ENCODE measurements at regions not wholly inside any gene's neighbourhood (a gene's known extent, or its start where the extent isn't known, plus 50 kb on each side); places are given as distances from the start of the nearest gene placed in this dataset.
"Not testable (repeated sequence)": the region's sequence is repeated elsewhere in the genome, so short reads cannot be mapped to it uniquely, and the experiment has no call there.

DNA sequence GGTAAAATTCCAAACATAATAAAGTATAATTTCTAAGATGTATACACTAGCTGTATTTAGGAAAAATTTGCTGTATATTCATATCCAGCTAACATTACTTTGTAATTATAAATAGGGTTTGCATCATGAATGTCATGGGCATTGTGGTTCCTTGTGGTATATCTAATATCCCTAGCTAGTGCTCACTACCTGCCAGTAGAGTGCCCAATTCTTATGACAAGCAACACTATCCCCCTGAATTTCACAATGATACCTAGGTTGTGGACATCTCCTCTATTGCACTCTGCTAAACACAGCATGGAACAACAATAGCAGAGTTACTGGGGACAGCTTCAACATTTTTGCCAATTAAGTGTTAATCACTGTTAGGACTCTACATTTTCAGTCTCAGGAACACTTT lies 1656.5 kb downstream of the EFNA5 start:
- TF ChIP-seq, protein P1, sequence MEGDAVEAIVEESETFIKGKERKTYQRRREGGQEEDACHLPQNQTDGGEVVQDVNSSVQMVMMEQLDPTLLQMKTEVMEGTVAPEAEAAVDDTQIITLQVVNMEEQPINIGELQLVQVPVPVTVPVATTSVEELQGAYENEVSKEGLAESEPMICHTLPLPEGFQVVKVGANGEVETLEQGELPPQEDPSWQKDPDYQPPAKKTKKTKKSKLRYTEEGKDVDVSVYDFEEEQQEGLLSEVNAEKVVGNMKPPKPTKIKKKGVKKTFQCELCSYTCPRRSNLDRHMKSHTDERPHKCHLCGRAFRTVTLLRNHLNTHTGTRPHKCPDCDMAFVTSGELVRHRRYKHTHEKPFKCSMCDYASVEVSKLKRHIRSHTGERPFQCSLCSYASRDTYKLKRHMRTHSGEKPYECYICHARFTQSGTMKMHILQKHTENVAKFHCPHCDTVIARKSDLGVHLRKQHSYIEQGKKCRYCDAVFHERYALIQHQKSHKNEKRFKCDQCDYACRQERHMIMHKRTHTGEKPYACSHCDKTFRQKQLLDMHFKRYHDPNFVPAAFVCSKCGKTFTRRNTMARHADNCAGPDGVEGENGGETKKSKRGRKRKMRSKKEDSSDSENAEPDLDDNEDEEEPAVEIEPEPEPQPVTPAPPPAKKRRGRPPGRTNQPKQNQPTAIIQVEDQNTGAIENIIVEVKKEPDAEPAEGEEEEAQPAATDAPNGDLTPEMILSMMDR (IDR thresholded peaks at IDR 0.05; ENCODE audit: extremely low read depth, missing control alignments) = no peak
- no peak for DNase-seq (ENCODE audit: low spot score)

DNA sequence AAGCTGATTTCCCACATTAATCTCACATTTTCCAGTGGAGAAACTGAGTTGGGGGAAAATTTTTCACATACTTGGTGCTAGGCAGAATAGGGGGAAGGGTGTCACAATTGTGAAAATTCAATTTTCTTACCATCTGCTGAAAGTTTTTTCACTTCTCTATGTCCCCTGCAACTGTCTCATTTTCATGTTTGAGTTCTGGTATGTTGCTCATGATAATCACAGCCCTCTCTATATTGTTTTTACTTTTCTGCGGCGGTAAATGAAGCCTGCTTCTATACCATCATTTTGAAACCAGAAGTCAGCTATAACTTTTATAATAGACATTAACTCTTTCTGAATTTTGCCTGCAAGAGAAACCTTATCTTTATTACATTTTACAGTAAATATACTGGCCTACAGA lies 1664.5 kb downstream of the EFNA5 start:
- DNase-seq (ENCODE audit: low spot score) = no peak
- TF ChIP-seq, protein P1 (IDR thresholded peaks at IDR 0.05; ENCODE audit: extremely low read depth, missing control alignments) = no peak

DNA sequence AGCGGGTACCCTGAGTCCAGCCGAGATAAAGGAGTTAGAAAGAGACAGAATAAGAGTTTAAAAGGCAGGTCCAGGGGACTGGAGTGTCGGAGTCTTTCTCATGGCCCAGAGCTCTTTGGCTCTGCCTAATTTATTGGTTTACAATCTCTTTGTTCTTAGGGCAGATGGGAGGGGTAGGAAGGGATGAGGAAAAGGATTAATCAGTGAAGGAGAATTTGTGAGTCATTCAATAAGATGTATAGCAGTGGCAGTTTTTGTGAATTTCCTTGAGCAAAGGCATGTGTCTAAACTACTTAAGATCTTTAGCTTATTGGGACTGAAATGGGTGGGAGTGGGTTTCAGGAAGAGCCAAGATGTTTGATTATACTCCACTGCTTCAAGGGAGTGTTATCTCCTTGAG lies 1671.7 kb downstream of the EFNA5 start:
- DNase-seq (ENCODE audit: low spot score) = not testable (repeated sequence)

DNA sequence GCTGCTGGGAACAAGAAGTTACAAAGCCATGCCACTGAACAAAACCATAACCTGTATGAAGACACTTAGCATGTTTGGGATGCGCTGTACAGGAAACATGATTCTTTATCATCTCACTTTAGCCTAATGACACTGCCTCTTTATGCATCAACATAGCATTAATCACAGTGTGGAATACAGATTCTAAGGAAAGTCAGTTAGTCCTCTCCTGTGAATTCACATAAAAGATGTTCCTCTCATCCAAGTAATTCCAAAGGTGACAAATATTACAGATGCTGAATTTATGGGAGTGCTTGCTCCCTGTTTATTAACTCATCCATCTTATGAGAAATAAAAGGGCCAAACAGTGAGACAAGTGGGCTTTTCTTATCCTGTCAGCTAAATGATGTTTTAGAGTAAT lies 1677.7 kb downstream of the EFNA5 start:
- no peak for DNase-seq (ENCODE audit: low spot score)
- TF ChIP-seq, protein P1 (IDR thresholded peaks at IDR 0.05; ENCODE audit: extremely low read depth, missing control alignments) = no peak

DNA sequence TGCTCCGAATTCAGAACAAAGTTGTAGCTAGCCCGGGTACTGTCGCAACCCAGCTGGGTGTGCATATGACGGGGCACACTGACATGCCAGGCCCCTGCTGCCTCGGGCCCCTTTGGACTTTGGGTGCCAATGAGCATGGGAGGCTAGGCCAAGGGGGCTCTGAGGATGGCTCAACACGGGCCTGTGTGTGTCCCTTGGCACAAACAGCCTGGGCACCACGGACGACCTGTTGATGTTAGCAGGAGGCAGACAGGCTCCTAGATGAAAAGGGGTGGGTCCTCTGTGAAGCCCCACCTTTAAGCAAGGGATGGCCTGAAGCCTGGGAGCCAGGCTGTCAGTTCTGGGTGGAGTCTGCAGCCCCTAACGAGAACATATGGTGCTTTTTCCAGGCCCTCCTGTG lies 1688.2 kb downstream of the EFNA5 start:
- TF ChIP-seq, protein P1 (IDR thresholded peaks at IDR 0.05; ENCODE audit: extremely low read depth, missing control alignments) = no peak
- DNase-seq (ENCODE audit: low spot score) = no peak

DNA sequence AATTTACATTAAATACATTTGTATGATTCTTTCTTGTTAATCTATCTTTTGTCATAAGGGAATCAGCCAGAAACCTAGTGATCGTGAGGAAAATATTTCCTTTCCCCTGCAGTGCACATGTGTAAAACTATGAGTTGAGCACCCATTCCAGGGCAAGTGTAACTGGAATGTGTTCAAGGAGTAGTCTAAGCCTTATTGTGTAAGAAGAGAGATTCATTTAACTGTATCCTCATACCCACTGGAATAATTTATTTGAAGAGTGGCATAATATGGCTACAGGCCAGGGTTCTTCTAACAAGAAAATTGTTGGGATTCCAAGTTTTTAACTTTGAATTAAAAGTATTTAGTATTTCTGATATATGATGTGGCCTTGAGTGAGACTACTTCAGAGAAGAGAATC lies 1692.7 kb downstream of the EFNA5 start:
- no peak for DNase-seq (ENCODE audit: low spot score)
- TF ChIP-seq, protein P1 (IDR thresholded peaks at IDR 0.05; ENCODE audit: extremely low read depth, missing control alignments) = no peak

DNA sequence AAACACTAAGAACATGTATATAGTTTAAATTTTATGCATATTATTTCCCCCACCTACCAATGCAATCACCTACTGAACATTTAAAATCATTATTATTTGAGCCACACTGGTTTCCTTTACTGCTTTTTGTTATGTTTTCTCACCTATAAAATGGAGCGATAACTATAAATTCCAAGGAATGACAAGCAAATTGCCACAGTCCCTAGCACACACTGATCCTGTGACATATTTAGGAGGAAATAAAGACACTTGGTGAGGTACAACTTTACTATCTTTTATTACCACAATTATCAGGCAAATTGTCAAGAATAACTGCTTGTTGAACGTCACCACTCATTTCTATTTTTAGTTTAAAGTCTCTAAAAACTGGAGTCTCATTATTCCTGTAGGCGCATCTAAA lies 1693.6 kb downstream of the EFNA5 start:
- TF ChIP-seq, protein P1 (IDR thresholded peaks at IDR 0.05; ENCODE audit: extremely low read depth, missing control alignments) = no peak
- no peak for DNase-seq (ENCODE audit: low spot score)

DNA sequence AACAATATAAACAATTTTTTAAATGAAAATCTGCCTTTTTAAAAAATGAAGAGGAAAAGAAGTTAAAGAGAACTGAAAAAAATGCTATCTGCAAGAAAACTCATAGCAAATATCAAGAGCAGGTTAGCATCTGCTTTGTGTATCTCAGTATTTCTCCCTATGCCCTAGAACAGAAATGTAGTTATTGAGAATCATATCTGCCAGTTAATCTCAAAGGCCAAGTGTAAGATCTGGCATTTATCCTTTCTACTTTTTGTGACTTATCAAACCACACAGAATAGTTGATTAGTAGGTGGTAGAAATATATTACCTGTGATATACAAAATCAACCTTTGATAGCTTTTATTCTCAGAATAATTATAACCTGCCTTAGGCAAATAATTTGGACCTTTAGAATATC lies 1699.8 kb downstream of the EFNA5 start:
- no peak for DNase-seq (ENCODE audit: low spot score)
- TF ChIP-seq, protein P1 (IDR thresholded peaks at IDR 0.05; ENCODE audit: extremely low read depth, missing control alignments) = no peak
